SK-N-SH (cell line): ENCODE measurements at regions not wholly inside any gene's neighbourhood (a gene's known extent, or its start where the extent isn't known, plus 50 kb on each side); places are given as distances from the start of the nearest gene placed in this dataset.

Experiments used
- CTCF ChIA-PET: fragments of 300-600, 350-600 bp; formaldehyde crosslinking; extraction: SDS; loops from one replicate; lab custom pipeline; 2021; lab: Yijun Ruan, JAX
- POLR2A ChIA-PET: fragments of 350-600 bp; sonication (Branson Sonifier 250); formaldehyde crosslinking; extraction: SDS; loops from one replicate; lab custom pipeline; 2020; ENCODE audit warnings: antibody characterized with exemption, inconsistent platforms; lab: Yijun Ruan, JAX
- DNase-seq: peaks from one replicate; pipeline ENCODE4 v3.0.0; 2012
- H2AFZ ChIP-seq: fragments of 200-600 bp; sonication (generic); 2 replicates; pipeline ENCODE4 v1.8.1; 2016; ENCODE audit warnings: antibody characterized with exemption, mild to moderate bottlenecking, low read depth
- H3F3A ChIP-seq: fragments of 200-600 bp; sonication (generic); replicated peaks from 2 replicates; pipeline ENCODE3; 2016; ENCODE audit warnings: antibody characterized with exemption, mild to moderate bottlenecking; ENCODE audit not compliant: insufficient read depth
- H3K27ac ChIP-seq, 2 experiments: fragments of 200-500 bp in 1 of 2; fragments of 200-600 bp in 1 of 2; sonication (Bioruptor generic) in 1 of 2; sonication (generic), shearing (Covaris generic) in 1 of 2; 2 replicates each; pipeline versions ENCODE4 v1.5.1 to v1.6.1; 2014 to 2016; ENCODE audit warnings: low read depth in 2 of 2, inconsistent platforms in 1 of 2, low read length in 1 of 2, mild to moderate bottlenecking in 1 of 2, mixed read lengths in 1 of 2
- H3K27me3 ChIP-seq: fragments of 200-600 bp; sonication (generic), shearing (Covaris generic); 2 replicates; pipeline ENCODE4 v1.6.1; 2016; ENCODE audit warnings: mixed run types; ENCODE audit not compliant: insufficient read depth
- H3K36me3 ChIP-seq, 2 experiments: fragments of 200-500 bp in 1 of 2; fragments of 200-600 bp in 1 of 2; sonication (Bioruptor generic) in 1 of 2; sonication (generic) in 1 of 2; replicated peaks in 1 of 2; 2 replicates each; pipeline versions ENCODE3 to v1.5.1; 2014 to 2016; ENCODE audit warnings: low read length in 1 of 2, mild to moderate bottlenecking in 1 of 2; ENCODE audit not compliant: insufficient read depth in 2 of 2, control insufficient read depth in 1 of 2
- H3K4me1 ChIP-seq, 2 experiments: fragments of 200-500 bp in 1 of 2; fragments of 200-600 bp in 1 of 2; sonication (Bioruptor generic) in 1 of 2; sonication (generic), shearing (Covaris generic) in 1 of 2; 2 replicates each; pipeline versions ENCODE4 v1.5.1 to v1.6.1; 2014 to 2016; ENCODE audit warnings: low read depth in 1 of 2, low read length in 1 of 2, mixed run types in 1 of 2; ENCODE audit not compliant: insufficient read depth in 2 of 2, control insufficient read depth in 1 of 2
- H3K4me2 ChIP-seq: fragments of 200-600 bp; sonication (generic), shearing (Covaris generic); 2 replicates; pipeline ENCODE4 v1.6.1; 2017; ENCODE audit warnings: mixed run types
- H3K4me3 ChIP-seq, 2 experiments: fragments of 200-500 bp in 1 of 2; fragments of 200-600 bp in 1 of 2; sonication (Bioruptor generic) in 1 of 2; sonication (generic), shearing (Covaris generic) in 1 of 2; 2 replicates each; pipeline versions ENCODE4 v1.5.1 to v1.8.1; 2014 to 2016; ENCODE audit warnings: low read depth in 2 of 2, inconsistent platforms in 1 of 2, low read length in 1 of 2, mild to moderate bottlenecking in 1 of 2, mixed read lengths in 1 of 2, moderate library complexity in 1 of 2
- H3K79me2 ChIP-seq: fragments of 200-600 bp; sonication (generic); 2 replicates; pipeline ENCODE4 v1.8.1; 2017; ENCODE audit warnings: mild to moderate bottlenecking; ENCODE audit not compliant: insufficient read depth
- H3K9ac ChIP-seq: fragments of 200-600 bp; sonication (generic); 2 replicates; pipeline ENCODE4 v1.6.1; 2017; ENCODE audit warnings: mixed run types
- H3K9me2 ChIP-seq: fragments of 200-600 bp; sonication (generic); 2 replicates; pipeline ENCODE4 v1.6.1; 2017; ENCODE audit warnings: mixed run types
- H3K9me3 ChIP-seq: fragments of 200-600 bp; sonication (generic); 2 replicates; pipeline ENCODE4 v1.6.1; 2017; ENCODE audit warnings: mixed run types, mild to moderate bottlenecking, moderate library complexity
- H4K20me1 ChIP-seq: fragments of 200-600 bp; sonication (generic); 2 replicates; pipeline ENCODE4 v1.6.1; 2017; ENCODE audit warnings: mild to moderate bottlenecking, mixed run types; ENCODE audit not compliant: insufficient read depth
- FOSL2 ChIP-seq: IDR thresholded peaks from 2 replicates; pipeline ENCODE4 v1.4.0; 2012; ENCODE audit warnings: low read depth, mild to moderate bottlenecking, moderate library complexity, borderline replicate concordance
- GABPA ChIP-seq: IDR thresholded peaks from 2 replicates; pipeline ENCODE4 v1.4.0; 2012; ENCODE audit warnings: low read depth, mild to moderate bottlenecking
- JUND ChIP-seq: IDR thresholded peaks from 2 replicates; pipeline ENCODE4 v1.4.0; 2012
- MAX ChIP-seq: IDR thresholded peaks from 2 replicates; pipeline ENCODE4 v1.4.0; 2012; ENCODE audit warnings: low read depth
- NRF1 ChIP-seq: IDR thresholded peaks from 2 replicates; pipeline ENCODE4 v1.6.1; 2012; ENCODE audit warnings: low read depth, mild to moderate bottlenecking, low read length
- POLR2AphosphoS5 ChIP-seq: IDR thresholded peaks from 2 replicates; pipeline ENCODE4 v1.6.1; 2012; ENCODE audit warnings: low read depth, low read length
- RAD21 ChIP-seq: IDR thresholded peaks from 2 replicates; pipeline ENCODE4 v1.6.1; 2012; ENCODE audit warnings: mild to moderate bottlenecking, low read length
- RFX5 ChIP-seq: IDR thresholded peaks from 2 replicates; pipeline ENCODE4 v1.6.1; 2012; ENCODE audit warnings: mild to moderate bottlenecking, improper control_type of control experiment, low read length
- TCF12 ChIP-seq: IDR thresholded peaks from 2 replicates; pipeline ENCODE4 v1.4.0; 2012
- YY1 ChIP-seq: IDR thresholded peaks from 2 replicates; pipeline ENCODE4 v1.4.0; 2012; ENCODE audit warnings: low read depth, mild to moderate bottlenecking
- WGBS: methylation state at CpG from one replicate; pipeline ENCODE4 v1.1.6; 2017; ENCODE audit warnings: low lambda C conversion rate; 5-methylcytosine and 5-hydroxymethylcytosine counted together
- TF ChIP-seq, protein P1 (sequence below): IDR thresholded peaks from 2 replicates; pipeline ENCODE4 v1.4.0; 2012; ENCODE audit warnings: low read depth, borderline replicate concordance
- TF ChIP-seq, protein P2 (sequence below): fragments of 150-350 bp; IDR thresholded peaks from 2 replicates; pipeline ENCODE4 v1.6.1; 2016; ENCODE audit warnings: mild to moderate bottlenecking, low read depth, low read length
- TF ChIP-seq, protein P3 (sequence below): IDR thresholded peaks from 2 replicates; pipeline ENCODE4; 2012
- TF ChIP-seq, protein P4 (sequence below): fragments of 200-600 bp; sonication (generic); IDR thresholded peaks from 2 replicates; pipeline ENCODE4 v1.6.1; 2017; ENCODE audit warnings: antibody characterized with exemption, mild to moderate bottlenecking, moderate library complexity

DNA sequence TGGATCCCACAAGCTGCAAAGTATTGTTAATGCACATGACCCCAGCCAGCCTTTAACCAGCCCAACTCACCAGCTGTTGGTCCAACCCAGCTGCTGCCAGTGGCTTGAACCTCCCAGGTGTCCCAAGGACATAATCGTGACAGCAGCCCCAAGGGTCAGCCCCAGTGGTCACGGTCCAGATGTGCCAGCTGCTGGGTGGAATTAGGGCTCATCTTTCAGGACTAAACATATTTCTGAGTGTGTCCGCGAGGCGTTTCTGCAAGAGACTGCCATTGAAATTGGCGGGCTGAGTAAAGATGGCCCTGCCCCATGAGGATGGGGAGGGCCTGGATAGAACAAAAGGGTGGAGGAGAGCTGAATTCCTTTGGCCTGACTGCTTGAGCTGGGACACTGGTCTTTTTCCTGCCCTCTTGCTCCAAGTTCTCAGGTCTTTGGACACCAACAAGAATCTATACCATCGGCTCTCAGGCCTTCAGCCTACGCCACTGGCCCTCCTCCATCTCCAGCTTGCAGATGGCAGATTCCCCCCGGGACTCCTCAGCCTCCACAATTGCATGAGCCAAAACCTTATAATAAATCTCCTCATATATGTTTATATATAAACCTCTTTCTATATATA, 240.2 kb downstream of the MN1 start (continued):
- TF ChIP-seq, protein P1, sequence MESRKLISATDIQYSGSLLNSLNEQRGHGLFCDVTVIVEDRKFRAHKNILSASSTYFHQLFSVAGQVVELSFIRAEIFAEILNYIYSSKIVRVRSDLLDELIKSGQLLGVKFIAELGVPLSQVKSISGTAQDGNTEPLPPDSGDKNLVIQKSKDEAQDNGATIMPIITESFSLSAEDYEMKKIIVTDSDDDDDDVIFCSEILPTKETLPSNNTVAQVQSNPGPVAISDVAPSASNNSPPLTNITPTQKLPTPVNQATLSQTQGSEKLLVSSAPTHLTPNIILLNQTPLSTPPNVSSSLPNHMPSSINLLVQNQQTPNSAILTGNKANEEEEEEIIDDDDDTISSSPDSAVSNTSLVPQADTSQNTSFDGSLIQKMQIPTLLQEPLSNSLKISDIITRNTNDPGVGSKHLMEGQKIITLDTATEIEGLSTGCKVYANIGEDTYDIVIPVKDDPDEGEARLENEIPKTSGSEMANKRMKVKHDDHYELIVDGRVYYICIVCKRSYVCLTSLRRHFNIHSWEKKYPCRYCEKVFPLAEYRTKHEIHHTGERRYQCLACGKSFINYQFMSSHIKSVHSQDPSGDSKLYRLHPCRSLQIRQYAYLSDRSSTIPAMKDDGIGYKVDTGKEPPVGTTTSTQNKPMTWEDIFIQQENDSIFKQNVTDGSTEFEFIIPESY, result no peak
- TF ChIP-seq RFX5, result no peak

DNA sequence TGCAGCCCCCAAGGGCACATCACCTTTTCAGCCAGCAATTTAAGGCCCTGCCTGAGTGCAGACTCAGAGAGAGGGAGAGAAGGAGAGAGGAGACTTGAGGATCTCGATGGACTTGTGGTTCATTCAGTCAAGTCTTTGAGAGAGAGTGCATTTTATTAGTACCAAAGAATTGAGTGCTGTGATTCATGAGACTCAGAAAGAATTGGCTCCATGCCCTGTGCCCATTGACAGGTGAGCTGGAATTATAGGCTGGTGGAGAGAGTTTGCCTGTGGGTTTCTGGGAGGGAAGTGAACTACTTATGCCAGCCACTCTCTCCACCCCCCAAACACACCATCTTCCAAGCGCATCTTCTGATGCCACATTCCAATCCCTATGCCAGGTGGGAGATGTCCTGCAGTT, 236.8 kb downstream of the MN1 start:
- H3K4me1 ChIP-seq, result no peaks in the 10 kb centered on the region
- H4K20me1 ChIP-seq, result no peaks in the 10 kb centered on the region
- no peak overlapping the region for H3K4me2 ChIP-seq
- peaks cover 15% of the 10 kb centered on the region for H3K27me3 ChIP-seq
- CTCF ChIA-PET, result interaction anchor here (1.2 kb wide), 1 partner anchor 9 kb away, joined by 3 read pairs; no protein-coding TSS in a partner anchor
- DNase-seq, result no peak
- no peak overlapping the region for H3K27ac ChIP-seq
- POLR2A ChIA-PET, result no interaction called here
- no peaks in the 10 kb centered on the region for H3K79me2 ChIP-seq
- H3K9ac ChIP-seq, result no peak overlapping the region
- no peaks in the 10 kb centered on the region for H3K36me3 ChIP-seq
- no peaks in the 10 kb centered on the region for H3F3A ChIP-seq
- no peak overlapping the region for H3K4me3 ChIP-seq
- 53% methylated on average over 2 of the region's 2 CpGs for WGBS
- H3K9me2 ChIP-seq, result no peaks in the 10 kb centered on the region
- TF ChIP-seq, protein P2, sequence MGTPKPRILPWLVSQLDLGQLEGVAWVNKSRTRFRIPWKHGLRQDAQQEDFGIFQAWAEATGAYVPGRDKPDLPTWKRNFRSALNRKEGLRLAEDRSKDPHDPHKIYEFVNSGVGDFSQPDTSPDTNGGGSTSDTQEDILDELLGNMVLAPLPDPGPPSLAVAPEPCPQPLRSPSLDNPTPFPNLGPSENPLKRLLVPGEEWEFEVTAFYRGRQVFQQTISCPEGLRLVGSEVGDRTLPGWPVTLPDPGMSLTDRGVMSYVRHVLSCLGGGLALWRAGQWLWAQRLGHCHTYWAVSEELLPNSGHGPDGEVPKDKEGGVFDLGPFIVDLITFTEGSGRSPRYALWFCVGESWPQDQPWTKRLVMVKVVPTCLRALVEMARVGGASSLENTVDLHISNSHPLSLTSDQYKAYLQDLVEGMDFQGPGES, result no peak
- TF ChIP-seq, protein P3, sequence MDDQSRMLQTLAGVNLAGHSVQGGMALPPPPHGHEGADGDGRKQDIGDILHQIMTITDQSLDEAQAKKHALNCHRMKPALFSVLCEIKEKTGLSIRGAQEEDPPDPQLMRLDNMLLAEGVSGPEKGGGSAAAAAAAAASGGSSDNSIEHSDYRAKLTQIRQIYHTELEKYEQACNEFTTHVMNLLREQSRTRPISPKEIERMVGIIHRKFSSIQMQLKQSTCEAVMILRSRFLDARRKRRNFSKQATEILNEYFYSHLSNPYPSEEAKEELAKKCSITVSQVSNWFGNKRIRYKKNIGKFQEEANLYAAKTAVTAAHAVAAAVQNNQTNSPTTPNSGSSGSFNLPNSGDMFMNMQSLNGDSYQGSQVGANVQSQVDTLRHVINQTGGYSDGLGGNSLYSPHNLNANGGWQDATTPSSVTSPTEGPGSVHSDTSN, result no peak
- TF ChIP-seq NRF1 (no peak), FOSL2 (no peak), POLR2AphosphoS5 (no peak), MAX (no peak), YY1 (no peak), RAD21 (no peak), TCF12 (no peak), GABPA (no peak), JUND (no peak)
- TF ChIP-seq, protein P4, sequence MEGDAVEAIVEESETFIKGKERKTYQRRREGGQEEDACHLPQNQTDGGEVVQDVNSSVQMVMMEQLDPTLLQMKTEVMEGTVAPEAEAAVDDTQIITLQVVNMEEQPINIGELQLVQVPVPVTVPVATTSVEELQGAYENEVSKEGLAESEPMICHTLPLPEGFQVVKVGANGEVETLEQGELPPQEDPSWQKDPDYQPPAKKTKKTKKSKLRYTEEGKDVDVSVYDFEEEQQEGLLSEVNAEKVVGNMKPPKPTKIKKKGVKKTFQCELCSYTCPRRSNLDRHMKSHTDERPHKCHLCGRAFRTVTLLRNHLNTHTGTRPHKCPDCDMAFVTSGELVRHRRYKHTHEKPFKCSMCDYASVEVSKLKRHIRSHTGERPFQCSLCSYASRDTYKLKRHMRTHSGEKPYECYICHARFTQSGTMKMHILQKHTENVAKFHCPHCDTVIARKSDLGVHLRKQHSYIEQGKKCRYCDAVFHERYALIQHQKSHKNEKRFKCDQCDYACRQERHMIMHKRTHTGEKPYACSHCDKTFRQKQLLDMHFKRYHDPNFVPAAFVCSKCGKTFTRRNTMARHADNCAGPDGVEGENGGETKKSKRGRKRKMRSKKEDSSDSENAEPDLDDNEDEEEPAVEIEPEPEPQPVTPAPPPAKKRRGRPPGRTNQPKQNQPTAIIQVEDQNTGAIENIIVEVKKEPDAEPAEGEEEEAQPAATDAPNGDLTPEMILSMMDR, result no peak
- no peak overlapping the region for H2AFZ ChIP-seq
- no peaks in the 10 kb centered on the region for H3K9me3 ChIP-seq
